Skeletal muscle cell (primary cell): ENCODE measurements at regions not wholly inside any gene's neighbourhood (a gene's known extent, or its start where the extent isn't known, plus 50 kb on each side); places are given as distances from the start of the nearest gene placed in this dataset.

ENCODE experiments used
- DNase-seq: peaks from one replicate; pipeline ENCODE4 v3.0.0-alpha.2; 2010; ENCODE audit warnings: low read depth
- H3K4me3 ChIP-seq: 2 replicates; pipeline ENCODE4 v1.5.1; 2011; ENCODE audit warnings: low read depth, mild to moderate bottlenecking, control low read depth, low read length, moderate library complexity

GRCh38 chr3:66133853-66134445, 86.9 kb upstream of the SLC25A26 start:
- DNase-seq: no peak

GRCh38 chr3:66133050-66133757, 87.6 kb upstream of the SLC25A26 start:
- no peak for DNase-seq
- no peak overlapping the region for H3K4me3 ChIP-seq

More at GRCh38 chr3:66133853-66134445, 86.9 kb upstream of the SLC25A26 start:
- H3K4me3 ChIP-seq: no peak overlapping the region

- H3K4me3 ChIP-seq: no peak overlapping the region
Measured at GRCh38 chr3:66128623-66129022, 89.9 kb upstream of the MAGI1 start.

GRCh38 chr3:66121318-66121717, 82.6 kb upstream of the MAGI1 start:
- no peak for DNase-seq
- H3K4me3 ChIP-seq: no peak overlapping the region

More at GRCh38 chr3:66128623-66129022, 89.9 kb upstream of the MAGI1 start:
- DNase-seq: no peak

GRCh38 chr3:66115858-66116654, 77.3 kb upstream of the MAGI1 start:
- DNase-seq: peak; percentile 86
- no peak overlapping the region for H3K4me3 ChIP-seq

- H3K4me3 ChIP-seq: no peak overlapping the region
- no peak for DNase-seq
Measured at GRCh38 chr3:66113542-66113941, 74.8 kb upstream of the MAGI1 start.

- no peak overlapping the region for H3K4me3 ChIP-seq
- no peak for DNase-seq
Measured at GRCh38 chr3:66110840-66111239, 72.1 kb upstream of the MAGI1 start.

- no peak overlapping the region for H3K4me3 ChIP-seq
- peak; percentile 83 for DNase-seq
Measured at GRCh38 chr3:66107855-66108254, 69.1 kb upstream of the MAGI1 start.

- no peak for DNase-seq
- no peak overlapping the region for H3K4me3 ChIP-seq
Measured at GRCh38 chr3:66106788-66107187, 68.1 kb upstream of the MAGI1 start.

- H3K4me3 ChIP-seq: no peak overlapping the region
- DNase-seq: no peak
Measured at GRCh38 chr3:66104535-66104934, 65.8 kb upstream of the MAGI1 start.

GRCh38 chr3:66103729-66104128, 65.0 kb upstream of the MAGI1 start:
- no peak overlapping the region for H3K4me3 ChIP-seq
- DNase-seq: no peak

GRCh38 chr3:66101901-66102300, 63.2 kb upstream of the MAGI1 start:
- no peak overlapping the region for H3K4me3 ChIP-seq

GRCh38 chr3:66099541-66100065, 60.9 kb upstream of the MAGI1 start:
- no peak overlapping the region for H3K4me3 ChIP-seq
- DNase-seq: no peak

More at GRCh38 chr3:66101901-66102300, 63.2 kb upstream of the MAGI1 start:
- DNase-seq: no peak

- no peak overlapping the region for H3K4me3 ChIP-seq
- no peak for DNase-seq
Measured at GRCh38 chr3:66098436-66098835, 59.7 kb upstream of the MAGI1 start.

GRCh38 chr3:66097647-66098046, 58.9 kb upstream of the MAGI1 start:
- no peak overlapping the region for H3K4me3 ChIP-seq
- DNase-seq: no peak

- H3K4me3 ChIP-seq: no peak overlapping the region
- peak; percentile 64 for DNase-seq
Measured at GRCh38 chr3:66095295-66096001, 56.7 kb upstream of the MAGI1 start.

- DNase-seq: no peak
- no peak overlapping the region for H3K4me3 ChIP-seq
Measured at GRCh38 chr3:66093981-66094380, 55.3 kb upstream of the MAGI1 start.

GRCh38 chr3:66092175-66092995, 53.7 kb upstream of the MAGI1 start:
- no peak for DNase-seq
- no peak overlapping the region for H3K4me3 ChIP-seq
